Gastrocnemius medialis (tissue), 4 donors: ENCODE measurements at regions not wholly inside any gene's neighbourhood (a gene's known extent, or its start where the extent isn't known, plus 50 kb on each side); places are given as distances from the start of the nearest gene placed in this dataset.

ENCODE experiments used
- POLR2A ChIP-seq, 2 donors: fragments of 450-650 bp; IDR thresholded peaks; one replicate each; pipeline ENCODE4 v1.6.1; 2017; ENCODE audit warnings: antibody characterized with exemption in 2 of 2, mild to moderate bottlenecking in 2 of 2, moderate library complexity in 2 of 2
- TF ChIP-seq, protein P1 (sequence below), 5 experiments: fragments of 450-650 bp in 3 of 5; fragments of 200-600 bp in 2 of 5; sonication (generic) in 2 of 5; IDR thresholded peaks in 4 of 5; conservative IDR thresholded peaks in 1 of 5; 1 replicate in 4 of 5; 2 replicates in 1 of 5; pipeline ENCODE4 v1.5.1; 2016 to 2019; ENCODE audit warnings: antibody characterized with exemption in 5 of 5, mild to moderate bottlenecking in 3 of 5, moderate library complexity in 3 of 5

DNA sequence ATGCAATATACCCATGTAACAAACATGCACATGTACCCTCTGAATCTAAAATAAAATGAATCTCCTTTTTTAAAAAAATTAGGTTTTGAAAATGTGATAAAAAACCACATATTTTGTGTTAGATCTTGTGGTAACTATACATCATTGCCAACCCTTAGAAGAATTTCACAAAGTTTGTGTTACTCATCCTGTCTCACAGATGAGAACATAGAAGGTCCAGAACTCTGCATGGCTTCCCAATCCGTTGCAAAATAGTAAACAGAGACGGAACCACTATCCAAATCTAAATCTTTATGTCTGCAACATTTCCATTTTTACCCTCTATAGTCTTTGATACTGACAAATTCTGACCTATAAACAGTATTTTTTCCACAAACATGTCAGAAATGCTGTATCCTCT, 759.9 kb downstream of the KCNJ2 start:
- TF ChIP-seq, protein P1, sequence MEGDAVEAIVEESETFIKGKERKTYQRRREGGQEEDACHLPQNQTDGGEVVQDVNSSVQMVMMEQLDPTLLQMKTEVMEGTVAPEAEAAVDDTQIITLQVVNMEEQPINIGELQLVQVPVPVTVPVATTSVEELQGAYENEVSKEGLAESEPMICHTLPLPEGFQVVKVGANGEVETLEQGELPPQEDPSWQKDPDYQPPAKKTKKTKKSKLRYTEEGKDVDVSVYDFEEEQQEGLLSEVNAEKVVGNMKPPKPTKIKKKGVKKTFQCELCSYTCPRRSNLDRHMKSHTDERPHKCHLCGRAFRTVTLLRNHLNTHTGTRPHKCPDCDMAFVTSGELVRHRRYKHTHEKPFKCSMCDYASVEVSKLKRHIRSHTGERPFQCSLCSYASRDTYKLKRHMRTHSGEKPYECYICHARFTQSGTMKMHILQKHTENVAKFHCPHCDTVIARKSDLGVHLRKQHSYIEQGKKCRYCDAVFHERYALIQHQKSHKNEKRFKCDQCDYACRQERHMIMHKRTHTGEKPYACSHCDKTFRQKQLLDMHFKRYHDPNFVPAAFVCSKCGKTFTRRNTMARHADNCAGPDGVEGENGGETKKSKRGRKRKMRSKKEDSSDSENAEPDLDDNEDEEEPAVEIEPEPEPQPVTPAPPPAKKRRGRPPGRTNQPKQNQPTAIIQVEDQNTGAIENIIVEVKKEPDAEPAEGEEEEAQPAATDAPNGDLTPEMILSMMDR (IDR thresholded peaks at IDR 0.05 in 4 of 5, conservative IDR thresholded peaks at IDR 0.05 in 1 of 5), result no peak
- no peak for TF ChIP-seq POLR2A (IDR thresholded peaks at IDR 0.05)
